ENCODE measurements at regions not wholly inside any gene's neighbourhood (a gene's known extent, or its start where the extent isn't known, plus 50 kb on each side); places are given as distances from the start of the nearest gene placed in this dataset.

GRCh38 chr3:176958560-176958959 is 238.7 kb downstream of the TBL1XR1 start:
- POLR2A ChIA-PET (ENCODE audit: unreplicated experiment): no interaction called here
- Histone ChIP-seq H3K4me1 (replicated peaks; ENCODE audit: insufficient read depth) (no peaks in the 10 kb centered on the region), H3K27me3 (ENCODE audit: insufficient read depth, low read depth) (no peaks in the 10 kb centered on the region), H2AFZ (no peak overlapping the region), H3K27ac (no peak overlapping the region), H4K20me1 (ENCODE audit: insufficient read depth) (no peaks in the 10 kb centered on the region), H3K79me2 (ENCODE audit: low read depth) (no peaks in the 10 kb centered on the region), H3K36me3 (ENCODE audit: low read depth) (no peaks in the 10 kb centered on the region), H3K4me2 (no peak overlapping the region), H3K9me2 (ENCODE audit: insufficient read depth) (0 out of 2 replicates have a peak, but pooled peaks cover 3% of the 10 kb centered on the region), H3K9me3 (ENCODE audit: insufficient read depth, low read depth) (peaks cover 5% of the 10 kb centered on the region; the same call in 1 of the 2 replicates), H3F3A (ENCODE audit: insufficient read depth, low read depth) (no peaks in the 10 kb centered on the region), H3K4me3 (no peak overlapping the region)
- no TSS peak for BruUV-seq (replicated peaks)
- CTCF ChIA-PET: no interaction called here
- no peak for DNase-seq
- intact Hi-C loops (cut with micrococcal nuclease; ENCODE audit: unreplicated experiment): no loop called here
- TF ChIP-seq, protein P1, sequence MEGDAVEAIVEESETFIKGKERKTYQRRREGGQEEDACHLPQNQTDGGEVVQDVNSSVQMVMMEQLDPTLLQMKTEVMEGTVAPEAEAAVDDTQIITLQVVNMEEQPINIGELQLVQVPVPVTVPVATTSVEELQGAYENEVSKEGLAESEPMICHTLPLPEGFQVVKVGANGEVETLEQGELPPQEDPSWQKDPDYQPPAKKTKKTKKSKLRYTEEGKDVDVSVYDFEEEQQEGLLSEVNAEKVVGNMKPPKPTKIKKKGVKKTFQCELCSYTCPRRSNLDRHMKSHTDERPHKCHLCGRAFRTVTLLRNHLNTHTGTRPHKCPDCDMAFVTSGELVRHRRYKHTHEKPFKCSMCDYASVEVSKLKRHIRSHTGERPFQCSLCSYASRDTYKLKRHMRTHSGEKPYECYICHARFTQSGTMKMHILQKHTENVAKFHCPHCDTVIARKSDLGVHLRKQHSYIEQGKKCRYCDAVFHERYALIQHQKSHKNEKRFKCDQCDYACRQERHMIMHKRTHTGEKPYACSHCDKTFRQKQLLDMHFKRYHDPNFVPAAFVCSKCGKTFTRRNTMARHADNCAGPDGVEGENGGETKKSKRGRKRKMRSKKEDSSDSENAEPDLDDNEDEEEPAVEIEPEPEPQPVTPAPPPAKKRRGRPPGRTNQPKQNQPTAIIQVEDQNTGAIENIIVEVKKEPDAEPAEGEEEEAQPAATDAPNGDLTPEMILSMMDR (conservative IDR thresholded peaks at IDR 0.05): no peak
- TF ChIP-seq EZH2 (IDR thresholded peaks at IDR 0.05; ENCODE audit: low read depth): no peak

DNA sequence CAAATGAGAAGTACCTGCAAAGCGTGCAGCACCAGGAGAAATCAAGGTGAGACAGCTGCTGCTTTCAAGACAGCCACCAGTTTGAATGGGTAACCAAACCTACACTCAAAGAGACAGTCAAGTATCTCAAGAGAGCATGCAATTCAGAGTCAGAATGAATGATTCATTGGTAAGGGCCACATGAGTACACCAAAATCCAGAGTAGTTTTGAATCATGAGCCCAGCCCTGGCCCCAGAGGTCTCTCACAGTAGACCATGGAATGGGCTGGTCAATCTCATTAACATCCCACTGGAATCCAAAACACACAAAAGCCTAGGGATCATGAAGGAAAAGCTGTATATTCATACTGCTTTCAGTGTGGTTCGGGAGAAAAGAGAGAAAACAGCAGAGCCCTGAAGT is 242.8 kb downstream of the TBL1XR1 start:
- no peaks in the 10 kb centered on the region for H3K27me3 ChIP-seq (ENCODE audit: insufficient read depth, low read depth)
- H3K4me2 ChIP-seq: no peak overlapping the region
- H3K27ac ChIP-seq: no peak overlapping the region
- ChIA-PET CTCF (no interaction called here), POLR2A (ENCODE audit: unreplicated experiment) (no interaction called here)
- peaks cover 3% of the 10 kb centered on the region; the same call in 1 of the 2 replicates for H3F3A ChIP-seq (ENCODE audit: insufficient read depth, low read depth)
- H3K79me2 ChIP-seq (ENCODE audit: low read depth): no peaks in the 10 kb centered on the region
- H4K20me1 ChIP-seq (ENCODE audit: insufficient read depth): no peaks in the 10 kb centered on the region
- intact Hi-C loops (cut with micrococcal nuclease; ENCODE audit: unreplicated experiment): no loop called here
- TF ChIP-seq, protein P1 (conservative IDR thresholded peaks at IDR 0.05): no peak
- TF ChIP-seq EZH2 (IDR thresholded peaks at IDR 0.05; ENCODE audit: low read depth): no peak
- BruUV-seq (replicated peaks): no TSS peak
- no peaks in the 10 kb centered on the region for H3K36me3 ChIP-seq (ENCODE audit: low read depth)
- peaks cover 16% of the 10 kb centered on the region for H3K4me1 ChIP-seq (replicated peaks; ENCODE audit: insufficient read depth)
- no peaks in the 10 kb centered on the region for H3K9me2 ChIP-seq (ENCODE audit: insufficient read depth)
- H3K9me3 ChIP-seq (ENCODE audit: insufficient read depth, low read depth): peaks cover 5% of the 10 kb centered on the region; the same call in 1 of the 2 replicates
- no peak for DNase-seq
- H3K4me3 ChIP-seq: no peak overlapping the region
- H2AFZ ChIP-seq: no peak overlapping the region

DNA sequence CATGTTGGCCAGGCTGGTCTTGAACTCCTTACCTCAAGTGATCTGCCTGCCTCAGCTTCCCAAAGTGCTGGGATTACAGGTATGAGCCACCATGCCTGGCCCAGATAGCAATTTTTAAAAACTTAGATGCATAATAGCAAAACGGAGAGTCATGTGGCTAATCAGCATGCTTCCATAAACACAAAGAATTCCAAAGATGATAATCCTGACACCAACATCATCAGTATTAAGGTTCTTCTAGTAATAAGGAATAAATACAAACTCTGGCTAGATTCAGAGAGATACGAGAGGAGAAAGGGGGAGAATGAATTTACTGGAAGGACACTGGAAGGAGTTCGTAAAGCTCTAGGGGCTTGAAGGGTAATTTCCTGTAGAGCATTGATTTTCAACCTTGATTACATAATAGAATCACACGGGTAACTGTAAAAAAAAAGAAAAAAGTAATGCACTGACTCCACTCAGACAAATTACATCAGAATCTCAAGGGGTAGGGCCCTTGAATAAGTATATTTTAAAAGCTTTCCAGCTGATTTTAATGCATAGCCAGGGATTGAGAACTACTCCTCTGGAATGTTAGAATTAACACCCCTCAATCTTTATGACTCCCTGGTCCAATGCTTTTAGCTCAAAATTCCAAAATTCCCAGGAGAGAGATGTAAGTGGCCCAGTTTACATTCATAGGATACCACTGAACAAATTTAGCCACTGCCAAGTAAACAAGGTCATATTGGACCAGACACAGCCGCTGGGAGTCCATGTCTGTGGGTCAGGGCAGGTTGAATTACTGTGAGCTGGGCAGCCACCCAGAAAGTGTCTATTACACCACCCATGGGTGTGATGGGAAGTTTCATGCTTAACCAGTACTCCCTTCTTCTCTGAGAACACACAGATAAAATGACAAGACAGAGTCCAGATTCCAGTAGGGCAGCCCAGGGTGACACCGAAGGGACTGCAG is 243.9 kb downstream of the TBL1XR1 start:
- Histone ChIP-seq H3K9me3 (ENCODE audit: insufficient read depth, low read depth) (peaks cover 8% of the 10 kb centered on the region; the same call in 1 of the 2 replicates), H3K79me2 (ENCODE audit: low read depth) (no peaks in the 10 kb centered on the region), H3K9me2 (ENCODE audit: insufficient read depth) (no peaks in the 10 kb centered on the region), H3F3A (ENCODE audit: insufficient read depth, low read depth) (peaks cover 3% of the 10 kb centered on the region; the same call in 1 of the 2 replicates), H2AFZ (no peak overlapping the region), H3K4me2 (no peak overlapping the region), H3K27ac (no peak overlapping the region), H3K36me3 (ENCODE audit: low read depth) (no peaks in the 10 kb centered on the region), H3K4me3 (no peak overlapping the region), H4K20me1 (ENCODE audit: insufficient read depth) (no peaks in the 10 kb centered on the region), H3K27me3 (ENCODE audit: insufficient read depth, low read depth) (no peaks in the 10 kb centered on the region), H3K4me1 (replicated peaks; ENCODE audit: insufficient read depth) (peaks cover 16% of the 10 kb centered on the region)
- ChIA-PET CTCF (no interaction called here), POLR2A (ENCODE audit: unreplicated experiment) (interaction anchor here (0.6 kb wide), 1 partner anchor 1216 kb away, joined by 6 read pairs; no protein-coding TSS in a partner anchor)
- no peak for TF ChIP-seq EZH2 (IDR thresholded peaks at IDR 0.05; ENCODE audit: low read depth)
- TF ChIP-seq, protein P1 (conservative IDR thresholded peaks at IDR 0.05): no peak
- intact Hi-C loops (cut with micrococcal nuclease; ENCODE audit: unreplicated experiment): no loop called here
- peak in 1 of 2 experiments; percentile 7 for DNase-seq
- no TSS peak for BruUV-seq (replicated peaks)

All from PC-9 (cell line).